ENCODE measurements at regions not wholly inside any gene's neighbourhood (a gene's known extent, or its start where the extent isn't known, plus 50 kb on each side); places are given as distances from the start of the nearest gene placed in this dataset.

DNA sequence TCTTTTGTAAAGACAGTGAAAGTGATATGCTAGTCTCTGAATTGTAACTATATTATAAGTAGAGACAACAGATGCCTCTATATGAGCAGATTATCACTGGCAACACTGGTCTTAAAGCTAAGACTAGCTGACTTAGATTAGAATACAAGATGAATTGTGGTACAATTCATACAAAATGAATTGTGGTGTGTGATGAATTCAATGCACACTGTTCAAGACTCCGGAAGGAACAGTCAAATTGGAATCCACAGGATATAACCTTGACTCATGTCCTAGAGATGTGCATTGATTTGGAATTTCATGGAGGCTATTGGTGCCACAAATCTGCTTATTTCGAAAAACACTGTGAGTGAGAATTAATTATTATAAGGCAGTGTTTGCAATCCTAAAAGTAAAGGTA is 701.8 kb downstream of the PCDH7 start:
- ATAC-seq (no peak), DNase-seq (no peak)
- WGBS (ENCODE audit: insufficient coverage, low coverage, low lambda C conversion rate, missing lambda C conversion rate): 67% methylated on average over 2 of the region's 2 CpGs
- Histone ChIP-seq H3K36me3 (no peaks in the 10 kb centered on the region), H3K4me1 (no peaks in the 10 kb centered on the region), H3K4me3 (no peak overlapping the region), H3K9me3 (no peaks in the 10 kb centered on the region), H3K27me3 (no peaks in the 10 kb centered on the region), H3K27ac (no peak overlapping the region)
- intact Hi-C loops (cut with DNase I): no loop called here
- TF ChIP-seq POLR2A (IDR thresholded peaks at IDR 0.05): no peak
- TF ChIP-seq, protein P1, sequence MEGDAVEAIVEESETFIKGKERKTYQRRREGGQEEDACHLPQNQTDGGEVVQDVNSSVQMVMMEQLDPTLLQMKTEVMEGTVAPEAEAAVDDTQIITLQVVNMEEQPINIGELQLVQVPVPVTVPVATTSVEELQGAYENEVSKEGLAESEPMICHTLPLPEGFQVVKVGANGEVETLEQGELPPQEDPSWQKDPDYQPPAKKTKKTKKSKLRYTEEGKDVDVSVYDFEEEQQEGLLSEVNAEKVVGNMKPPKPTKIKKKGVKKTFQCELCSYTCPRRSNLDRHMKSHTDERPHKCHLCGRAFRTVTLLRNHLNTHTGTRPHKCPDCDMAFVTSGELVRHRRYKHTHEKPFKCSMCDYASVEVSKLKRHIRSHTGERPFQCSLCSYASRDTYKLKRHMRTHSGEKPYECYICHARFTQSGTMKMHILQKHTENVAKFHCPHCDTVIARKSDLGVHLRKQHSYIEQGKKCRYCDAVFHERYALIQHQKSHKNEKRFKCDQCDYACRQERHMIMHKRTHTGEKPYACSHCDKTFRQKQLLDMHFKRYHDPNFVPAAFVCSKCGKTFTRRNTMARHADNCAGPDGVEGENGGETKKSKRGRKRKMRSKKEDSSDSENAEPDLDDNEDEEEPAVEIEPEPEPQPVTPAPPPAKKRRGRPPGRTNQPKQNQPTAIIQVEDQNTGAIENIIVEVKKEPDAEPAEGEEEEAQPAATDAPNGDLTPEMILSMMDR (IDR thresholded peaks at IDR 0.05): no peak

DNA sequence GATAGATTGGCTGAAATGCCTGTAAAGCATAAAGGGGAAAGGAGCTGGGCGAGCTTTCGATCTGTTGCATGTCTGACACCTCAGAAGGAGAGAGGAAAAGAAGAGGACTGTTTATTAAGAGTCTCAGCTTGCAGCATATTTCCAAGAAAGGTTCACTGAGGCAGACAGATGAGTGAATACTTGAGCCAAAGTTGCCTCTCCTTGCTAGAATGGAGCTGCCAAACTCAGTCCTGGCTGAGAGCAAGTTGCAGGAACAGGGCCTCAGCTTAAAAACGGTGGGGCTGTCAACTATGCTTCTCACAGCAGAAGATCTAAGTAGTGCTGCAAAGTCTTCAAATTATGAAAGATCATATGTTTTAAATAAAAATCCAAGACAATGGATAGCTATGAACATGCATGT is 707.5 kb downstream of the PCDH7 start:
- Histone ChIP-seq H3K36me3 (no peaks in the 10 kb centered on the region), H3K27me3 (no peaks in the 10 kb centered on the region), H3K4me3 (no peak overlapping the region), H3K4me1 (no peaks in the 10 kb centered on the region), H3K27ac (no peak overlapping the region), H3K9me3 (no peaks in the 10 kb centered on the region)
- no peak for DNase-seq
- WGBS (ENCODE audit: insufficient coverage, low coverage, low lambda C conversion rate, missing lambda C conversion rate): 58% methylated on average over 3 of the region's 3 CpGs
- TF ChIP-seq, protein P1 (IDR thresholded peaks at IDR 0.05): no peak
- no peak for TF ChIP-seq POLR2A (IDR thresholded peaks at IDR 0.05)
- no peak for ATAC-seq
- intact Hi-C loops (cut with DNase I): no loop called here

DNA sequence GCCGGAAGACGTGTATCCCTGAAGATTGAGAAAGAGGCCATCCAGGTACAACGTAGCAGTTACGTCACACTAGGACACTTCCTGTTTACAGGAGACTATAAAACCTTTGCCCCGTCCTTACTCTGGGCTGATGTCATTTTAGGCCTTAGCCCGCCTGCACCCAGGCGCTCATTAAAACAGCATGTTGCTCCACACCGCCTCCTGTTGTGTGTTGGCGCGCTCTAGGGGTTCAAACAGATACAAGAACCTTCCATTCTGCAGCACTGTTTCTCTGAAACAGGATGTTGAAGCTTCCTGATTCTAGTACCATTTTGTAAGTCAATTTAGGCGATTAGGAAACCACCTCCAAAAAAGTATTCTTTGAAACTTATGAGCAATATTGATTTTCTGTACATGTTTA is 722.1 kb downstream of the PCDH7 start:
- ATAC-seq: no peak
- no peak for DNase-seq
- no peaks in the 10 kb centered on the region for H3K36me3 ChIP-seq
- intact Hi-C loops (cut with DNase I): no loop called here
- 62% methylated on average over 11 of the region's 11 CpGs for whole genome bisulfite sequencing (ENCODE audit: insufficient coverage, low coverage, low lambda C conversion rate, missing lambda C conversion rate)
- no peak overlapping the region for H3K4me3 ChIP-seq
- H3K27ac ChIP-seq: no peak overlapping the region
- no peaks in the 10 kb centered on the region for H3K4me1 ChIP-seq
- no peaks in the 10 kb centered on the region for H3K27me3 ChIP-seq
- TF ChIP-seq POLR2A (IDR thresholded peaks at IDR 0.05): no peak
- TF ChIP-seq, protein P1 (IDR thresholded peaks at IDR 0.05): no peak
- no peaks in the 10 kb centered on the region for H3K9me3 ChIP-seq

DNA sequence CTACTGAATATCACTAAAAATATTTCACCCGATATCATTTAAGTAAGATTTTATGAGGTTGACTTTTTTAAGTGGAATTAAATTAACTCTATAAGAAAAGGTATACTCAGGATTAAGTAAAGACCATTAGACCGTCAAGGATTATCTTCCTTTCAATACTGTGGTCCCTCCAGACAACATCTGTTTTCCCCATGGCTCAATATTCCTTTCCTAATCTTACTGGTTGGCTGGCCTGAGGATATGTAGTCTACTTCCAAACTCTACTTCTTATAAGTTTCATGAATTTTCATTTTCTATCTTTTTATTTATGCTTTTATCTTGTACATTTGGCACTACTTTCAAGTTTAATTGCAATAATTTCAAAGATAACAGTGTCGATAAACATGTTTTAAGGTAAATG is 725.4 kb downstream of the PCDH7 start:
- ATAC-seq (no peak), DNase-seq (no peak)
- Histone ChIP-seq H3K36me3 (no peaks in the 10 kb centered on the region), H3K27ac (no peak overlapping the region), H3K4me1 (no peaks in the 10 kb centered on the region), H3K27me3 (no peaks in the 10 kb centered on the region), H3K9me3 (no peaks in the 10 kb centered on the region), H3K4me3 (no peak overlapping the region)
- intact Hi-C loops (cut with DNase I): no loop called here
- TF ChIP-seq, protein P1 (IDR thresholded peaks at IDR 0.05): no peak
- no peak for TF ChIP-seq POLR2A (IDR thresholded peaks at IDR 0.05)
- WGBS (ENCODE audit: insufficient coverage, low coverage, low lambda C conversion rate, missing lambda C conversion rate): 44% methylated on average over 3 of the region's 3 CpGs

DNA sequence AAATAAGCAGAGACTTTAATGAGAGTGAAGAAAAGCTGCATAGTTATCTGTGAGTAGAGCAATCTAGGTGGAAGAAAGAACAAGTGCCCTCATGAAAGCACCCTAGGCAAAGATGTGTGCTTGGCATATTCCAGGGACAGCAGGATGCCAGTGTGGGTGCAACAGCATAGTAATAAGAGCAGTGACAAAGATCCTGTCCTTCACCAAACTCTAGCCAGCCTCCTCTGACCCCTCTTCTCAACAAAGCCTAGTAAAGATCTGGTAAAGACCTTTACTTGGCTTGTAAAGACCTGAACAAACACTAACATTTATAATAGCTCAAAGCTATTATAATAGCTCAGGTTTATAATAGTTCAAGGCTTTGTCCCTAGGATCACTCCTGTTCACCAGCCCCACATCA is 735.4 kb downstream of the PCDH7 start:
- Histone ChIP-seq H3K36me3 (no peaks in the 10 kb centered on the region), H3K4me3 (no peak overlapping the region), H3K27ac (no peak overlapping the region), H3K4me1 (no peaks in the 10 kb centered on the region), H3K9me3 (no peaks in the 10 kb centered on the region), H3K27me3 (no peaks in the 10 kb centered on the region)
- intact Hi-C loops (cut with DNase I): no loop called here
- DNase-seq (no peak), ATAC-seq (no peak)
- TF ChIP-seq, protein P1 (IDR thresholded peaks at IDR 0.05): no peak
- TF ChIP-seq POLR2A (IDR thresholded peaks at IDR 0.05): no peak

Data from right lobe of liver (tissue), 6 donors.